ENCODE measurements at regions not wholly inside any gene's neighbourhood (a gene's known extent, or its start where the extent isn't known, plus 50 kb on each side); places are given as distances from the start of the nearest gene placed in this dataset.

DNA sequence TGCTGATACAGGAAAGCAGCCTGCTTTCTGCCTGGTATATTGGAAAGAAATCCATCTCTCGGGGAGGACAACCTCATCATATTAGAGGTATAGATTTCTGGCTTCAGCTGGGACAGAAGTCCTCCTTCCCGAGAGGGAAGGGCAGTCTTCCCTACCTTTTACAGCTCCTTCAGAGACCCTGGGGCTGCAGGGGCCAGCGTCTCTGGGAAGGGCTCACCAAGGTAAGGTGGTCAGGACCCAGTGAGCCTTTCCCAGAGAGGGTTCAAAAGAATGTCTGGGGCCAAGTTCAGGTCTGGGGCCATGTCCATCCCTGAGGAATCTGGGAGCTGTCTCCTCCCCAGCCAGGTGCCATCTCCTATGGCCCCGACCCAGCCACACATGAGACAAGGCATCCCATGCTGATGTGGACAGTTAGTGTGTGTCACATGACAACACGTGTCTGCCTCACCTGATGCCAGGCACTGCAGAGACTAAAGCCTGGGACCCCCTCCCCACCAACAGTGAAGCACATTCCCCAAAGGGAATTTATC, 136.4 kb downstream of the URI1 start:
- FAIRE-seq (no peak), ATAC-seq (no peak), DNase-seq (ENCODE audit: extremely low read depth in 1 of 4, low spot score in 3 of 4) (no peak)
- no peak overlapping the region for H3K4me2 ChIP-seq (ENCODE audit: insufficient read depth, low read length)
- no peak overlapping the region for H3K27ac ChIP-seq (ENCODE audit: extremely low read depth, low read depth, low read length)
- H3K9ac ChIP-seq (ENCODE audit: insufficient read depth in 1 of 2, low read depth in 2 of 2, low read length in 2 of 2): no peak overlapping the region
- no TSS peak for BruUV-seq (replicated peaks)
- no peak for TF ChIP-seq LARP7 (IDR thresholded peaks at IDR 0.05)
- TF ChIP-seq NFE2L1 (tag; IDR thresholded peaks at IDR 0.05; ENCODE audit: borderline replicate concordance, low read depth): no peak
- TF ChIP-seq USF1 (CRISPR knock-in tag; IDR thresholded peaks at IDR 0.05): no peak
- TF ChIP-seq MYBL2 (IDR thresholded peaks at IDR 0.05; ENCODE audit: low read depth): no peak
- TF ChIP-seq MYBL2 (CRISPR knock-in tag; IDR thresholded peaks at IDR 0.05; ENCODE audit: borderline replicate concordance): no peak
- no peak for TF ChIP-seq CUX1 (CRISPR knock-in tag; IDR thresholded peaks at IDR 0.05)
- H3K9me3 ChIP-seq (replicated peaks; ENCODE audit: control insufficient read depth, insufficient read depth, low read depth, low read length): no peaks in the 10 kb centered on the region
- H3K27me3 ChIP-seq (ENCODE audit: control insufficient read depth in 2 of 2, insufficient read depth in 2 of 2, low read length in 2 of 2): peaks cover 15 to 63% of the 10 kb centered on the region in 2 experiments
- in situ Hi-C loops (cut with MboI): no loop called here
- ChIA-PET POLR2A (interaction anchor here (0.5 to 1.1 kb wide), 2 partner anchors 8 to 227 kb away, joined by 3 read pairs; no protein-coding TSS in a partner anchor), CTCF (ENCODE audit: low intra/inter-chr PET ratio) (no interaction called here)
- H3K79me2 ChIP-seq (ENCODE audit: control insufficient read depth, insufficient read depth, low read length): no peaks in the 10 kb centered on the region
- WGBS (ENCODE audit: insufficient coverage, low coverage, missing lambda C conversion rate): 0% methylated on average over 5 of the region's 5 CpGs
- no peak overlapping the region for H2AFZ ChIP-seq (ENCODE audit: low read depth, low read length)
- no peaks in the 10 kb centered on the region for H3K9me1 ChIP-seq (ENCODE audit: control insufficient read depth, insufficient read depth, low read length)
- H3K36me3 ChIP-seq (ENCODE audit: control insufficient read depth, insufficient read depth, low read length): no peaks in the 10 kb centered on the region
- no peaks in the 10 kb centered on the region for H3K4me1 ChIP-seq (replicated peaks in 1 of 2; ENCODE audit: control insufficient read depth in 2 of 2, insufficient read depth in 2 of 2, low read length in 2 of 2)
- intact Hi-C loops (cut with micrococcal nuclease): no loop called here
- no peaks in the 10 kb centered on the region; the same call in 1 of the 2 replicates for H4K20me1 ChIP-seq (replicated peaks; ENCODE audit: control insufficient read depth, insufficient read depth, low read length)
- H3K4me3 ChIP-seq: no peak overlapping the region

All from K562 (cell line).